NCI-H774 (cell line): ENCODE measurements at regions not wholly inside any gene's neighbourhood (a gene's known extent, or its start where the extent isn't known, plus 50 kb on each side); places are given as distances from the start of the nearest gene placed in this dataset.

Experiments used
- DNase-seq: peaks from one replicate; lab custom pipeline; 2025; lab: John Stamatoyannopoulos, UW

DNA sequence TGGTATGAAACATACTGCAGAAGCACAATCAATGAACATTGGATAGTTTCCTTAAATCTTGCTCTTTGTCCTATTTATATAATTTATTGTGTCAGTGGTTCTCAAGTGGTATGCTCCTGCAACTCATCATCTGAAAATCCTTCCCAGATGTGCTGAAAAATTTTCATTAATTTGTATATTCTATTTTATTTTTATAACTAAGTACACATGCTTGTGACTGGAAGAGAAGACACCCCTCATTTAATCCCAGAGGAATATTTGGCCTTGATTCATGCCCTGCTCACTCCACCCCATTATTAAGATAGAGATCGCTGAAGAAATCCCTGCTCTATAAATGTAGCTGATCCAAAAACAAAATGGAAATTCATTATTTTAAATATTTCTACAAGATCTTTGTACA lies 870.5 kb upstream of the CXADR start:
- no peak for DNase-seq

DNA sequence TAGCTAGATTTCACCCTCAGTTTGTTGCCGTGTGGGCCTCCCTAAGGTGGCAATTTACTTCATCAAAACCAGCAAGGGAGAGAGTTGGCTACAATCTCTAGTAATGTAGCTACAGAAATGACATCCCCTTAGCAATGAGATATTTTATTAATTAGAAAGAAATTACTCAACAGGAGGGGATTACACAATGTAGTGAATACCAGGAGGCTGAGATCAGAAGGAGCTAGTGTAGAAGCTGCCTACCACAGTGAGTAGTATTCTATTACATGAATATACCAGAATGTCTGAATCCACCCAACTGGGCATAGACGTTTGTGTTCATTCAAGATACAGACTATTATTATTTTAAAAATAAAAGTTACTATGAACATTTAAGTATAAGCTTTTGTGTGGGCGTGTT lies 868.2 kb upstream of the CXADR start:
- DNase-seq = no peak

- DNase-seq = no peak
These were observed 862.0 kb upstream of the CXADR start for GRCh38 chr21:16650714-16651366.

DNA sequence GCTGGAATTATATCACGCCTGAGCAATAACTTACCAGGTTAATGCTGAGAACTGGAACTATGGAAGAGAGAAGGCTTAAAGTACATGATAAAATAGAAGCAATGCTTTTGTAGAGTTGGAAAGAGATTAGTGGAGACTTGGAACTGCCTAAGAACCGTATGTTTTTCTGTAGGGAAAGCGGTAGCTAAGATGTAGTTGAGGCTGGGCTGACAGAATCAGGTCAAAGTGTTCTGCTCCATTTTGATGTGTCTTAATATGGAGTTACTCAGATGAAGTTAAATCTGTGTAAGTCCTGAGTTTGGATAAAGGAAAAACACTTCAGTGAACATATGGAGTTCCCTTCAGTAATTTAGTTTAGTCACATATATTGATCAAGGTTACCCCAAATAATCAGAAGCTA lies 860.9 kb upstream of the CXADR start:
- DNase-seq = no peak

- no peak for DNase-seq
These were observed 849.4 kb upstream of the CXADR start for GRCh38 chr21:16663436-16663835.

GRCh38 chr21:16667395-16667794 lies 845.4 kb upstream of the CXADR start:
- DNase-seq = no peak

- no peak for DNase-seq
These were observed 837.9 kb upstream of the CXADR start for GRCh38 chr21:16674949-16675348.

DNA sequence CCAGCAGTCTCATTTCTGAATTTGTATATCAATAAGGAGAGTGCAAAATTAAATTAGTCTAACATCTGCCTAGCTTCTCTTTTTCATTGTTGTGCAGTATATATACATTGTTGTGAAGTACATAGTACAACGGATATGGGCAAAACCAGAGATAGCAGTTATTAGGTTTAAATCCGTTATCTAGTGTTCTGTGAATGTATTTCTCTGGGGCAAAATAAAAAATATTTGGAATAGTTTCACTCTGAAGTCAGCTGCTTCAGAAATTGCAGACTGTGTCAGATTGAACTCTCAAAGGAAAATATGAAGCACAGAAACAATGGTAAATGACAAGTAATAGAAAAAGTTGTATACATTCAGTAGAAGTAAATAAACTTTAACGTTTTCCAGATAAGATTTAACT lies 836.5 kb upstream of the CXADR start:
- no peak for DNase-seq

DNA sequence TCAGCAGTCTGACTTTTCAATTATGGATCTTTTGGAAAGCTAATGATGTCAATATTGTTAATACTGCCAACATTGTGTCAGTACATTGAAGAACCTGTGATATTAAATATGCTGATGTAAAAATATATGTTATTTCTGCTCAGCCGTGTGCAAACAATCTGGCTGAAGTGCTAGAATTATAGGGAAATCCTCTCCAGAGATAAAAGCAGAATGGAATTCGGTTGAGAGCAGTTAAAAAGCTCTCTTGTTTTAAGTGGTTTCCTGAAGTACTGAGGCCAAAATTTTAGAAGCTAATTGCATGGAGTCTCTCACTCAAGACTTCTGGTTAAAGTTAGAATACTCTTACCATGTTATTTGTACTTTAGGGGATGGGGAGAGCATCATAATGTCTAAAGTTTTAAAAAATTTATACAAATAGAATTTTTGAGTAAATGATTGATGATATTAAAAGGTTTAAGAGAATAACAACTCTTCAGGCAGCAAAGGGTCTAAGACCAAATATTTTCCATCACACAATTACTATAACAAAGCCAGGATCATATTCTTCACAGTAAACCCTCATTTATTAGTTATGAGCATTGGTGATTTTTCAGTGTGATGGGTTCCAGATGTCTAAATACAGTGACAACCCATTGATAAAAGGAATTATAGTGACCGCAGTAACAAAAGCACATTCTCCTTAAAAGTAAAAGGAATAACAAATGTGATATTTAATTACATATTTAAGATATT lies 834.2 kb upstream of the CXADR start:
- no peak for DNase-seq

GRCh38 chr21:16695074-16695473 lies 817.8 kb upstream of the CXADR start:
- DNase-seq = no peak

- DNase-seq = no peak
These were observed 805.6 kb upstream of the CXADR start for GRCh38 chr21:16707274-16707673.

DNA sequence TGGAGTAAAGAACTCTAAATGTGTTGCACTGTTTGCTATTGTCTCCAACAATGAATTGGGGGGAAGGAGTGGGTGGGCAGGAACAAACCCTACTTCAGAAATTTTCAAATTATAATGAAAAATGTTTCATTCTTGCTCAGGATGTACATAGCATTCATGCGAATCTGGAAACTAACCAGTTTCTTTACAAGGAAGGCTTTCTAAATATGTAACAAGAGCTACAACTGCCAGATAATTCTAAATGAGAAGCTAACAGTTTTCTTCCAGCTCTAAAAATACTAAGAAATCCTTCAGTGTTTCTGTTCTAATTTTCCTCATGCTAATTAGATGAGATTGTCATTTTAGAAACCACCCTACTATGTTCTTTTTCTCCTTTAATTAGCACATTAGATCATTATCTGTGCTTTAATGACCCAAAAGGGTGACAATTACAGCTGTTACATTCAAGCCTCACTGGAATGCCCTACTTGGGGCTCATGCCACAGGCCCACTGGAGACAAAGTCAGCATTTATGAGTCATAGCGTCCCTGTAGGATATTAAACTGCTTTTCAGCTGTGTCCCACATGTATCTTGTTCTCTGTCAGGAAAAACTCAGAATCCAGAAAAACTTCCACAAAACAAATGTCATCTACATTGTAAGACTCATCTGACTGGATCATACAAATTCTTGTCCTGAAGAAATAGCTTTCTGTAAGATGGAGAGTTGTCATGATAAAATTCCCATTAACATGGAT lies 804.6 kb upstream of the CXADR start:
- DNase-seq = no peak

GRCh38 chr21:16709866-16710550 lies 802.8 kb upstream of the CXADR start:
- DNase-seq = no peak

DNA sequence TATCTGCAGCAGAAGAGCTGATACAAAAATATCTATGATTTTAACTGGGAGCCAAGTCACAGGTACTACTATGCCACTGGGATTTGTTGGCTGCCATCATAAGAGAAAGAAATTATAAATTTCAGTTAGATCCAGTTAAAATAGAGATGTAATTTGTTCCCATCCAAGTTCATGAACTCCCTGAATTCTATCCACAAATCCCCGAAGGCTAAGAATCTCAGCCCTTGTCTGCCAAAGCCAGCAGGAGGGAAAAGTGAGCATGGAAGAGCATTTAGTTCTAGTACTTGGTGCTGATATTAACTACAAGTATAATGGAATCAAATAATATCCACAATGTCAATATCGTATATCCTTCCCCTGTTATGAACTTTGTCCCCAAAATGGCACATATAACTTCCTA lies 801.1 kb upstream of the CXADR start:
- DNase-seq = no peak

DNA sequence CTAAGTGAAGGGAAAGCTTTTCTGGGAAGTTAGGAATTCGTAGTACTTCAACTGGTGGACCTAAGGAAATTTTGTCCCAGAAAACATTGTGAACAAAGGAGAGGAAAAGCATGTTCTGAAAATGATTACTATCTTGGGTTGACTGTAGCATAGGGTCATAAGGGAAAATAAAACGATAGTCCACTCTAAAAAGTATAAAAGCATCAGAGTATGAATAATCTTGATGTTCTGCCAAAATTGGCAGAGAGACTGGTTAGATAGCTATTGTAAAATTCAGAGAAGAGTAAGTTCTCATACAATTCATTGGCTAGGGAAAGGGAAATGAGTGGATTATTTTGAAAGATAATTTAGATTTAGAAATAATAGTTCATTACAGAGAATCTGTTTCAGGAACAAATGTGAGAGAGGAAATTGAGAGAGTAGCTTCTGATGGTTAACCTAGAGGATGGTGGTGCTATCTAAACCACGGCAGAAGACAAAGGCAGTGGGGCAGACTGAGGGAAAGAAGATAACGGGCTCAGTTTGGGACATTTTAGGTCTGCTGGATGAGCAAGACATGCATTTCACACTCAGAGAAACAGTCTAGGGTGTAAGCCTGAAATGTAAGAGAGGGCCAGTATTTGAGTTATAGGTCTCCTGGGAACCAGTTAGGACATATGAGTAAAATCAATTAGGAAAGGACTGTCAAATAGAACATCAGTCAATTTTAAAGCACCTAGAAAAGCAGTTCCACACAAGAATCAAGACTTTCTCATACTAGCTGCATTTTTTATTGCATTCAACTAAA lies 799.3 kb upstream of the CXADR start:
- DNase-seq = no peak

GRCh38 chr21:16740511-16740910 lies 772.3 kb upstream of the CXADR start:
- no peak for DNase-seq

- DNase-seq = no peak
These were observed 771.6 kb upstream of the CXADR start for GRCh38 chr21:16741141-16741665.

GRCh38 chr21:16742131-16742641 lies 770.7 kb upstream of the CXADR start:
- no peak for DNase-seq

DNA sequence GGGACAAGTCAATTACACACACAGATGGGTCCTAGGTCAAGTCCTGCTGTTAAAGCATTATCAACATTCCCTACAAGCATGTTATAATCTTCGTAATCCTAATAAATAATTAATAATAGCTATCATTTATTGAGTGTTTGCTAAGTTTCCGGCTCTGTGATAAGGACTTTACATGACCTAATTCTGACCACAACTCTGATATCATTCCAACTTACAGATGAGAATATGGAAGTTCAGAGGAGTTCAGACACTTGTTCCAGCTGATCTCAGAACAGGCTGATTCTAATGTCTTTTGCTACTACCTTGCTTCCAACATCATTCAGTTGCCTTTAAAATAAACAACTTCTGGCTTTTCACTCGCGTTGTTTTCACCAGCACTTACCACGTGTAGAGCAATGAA lies 770.1 kb upstream of the CXADR start:
- no peak for DNase-seq

DNA sequence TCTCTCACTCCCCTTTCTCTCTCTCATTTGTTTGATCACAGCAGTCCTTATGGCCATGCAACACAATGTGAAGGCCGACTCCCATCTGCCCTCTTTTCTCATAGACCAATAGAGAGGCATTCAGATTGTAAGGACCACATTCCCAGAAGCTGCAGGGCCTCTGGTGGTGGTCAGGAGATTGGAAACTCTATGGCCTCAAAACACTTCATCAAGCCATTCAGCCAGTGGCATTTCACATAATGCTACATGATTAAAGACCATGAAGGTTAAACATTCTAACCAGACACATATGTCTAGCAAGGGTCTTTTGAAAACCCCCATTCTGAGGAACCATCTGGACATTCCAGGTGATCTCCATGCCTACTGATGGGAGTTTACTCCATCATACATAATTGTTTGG lies 769.5 kb upstream of the CXADR start:
- DNase-seq = no peak

DNA sequence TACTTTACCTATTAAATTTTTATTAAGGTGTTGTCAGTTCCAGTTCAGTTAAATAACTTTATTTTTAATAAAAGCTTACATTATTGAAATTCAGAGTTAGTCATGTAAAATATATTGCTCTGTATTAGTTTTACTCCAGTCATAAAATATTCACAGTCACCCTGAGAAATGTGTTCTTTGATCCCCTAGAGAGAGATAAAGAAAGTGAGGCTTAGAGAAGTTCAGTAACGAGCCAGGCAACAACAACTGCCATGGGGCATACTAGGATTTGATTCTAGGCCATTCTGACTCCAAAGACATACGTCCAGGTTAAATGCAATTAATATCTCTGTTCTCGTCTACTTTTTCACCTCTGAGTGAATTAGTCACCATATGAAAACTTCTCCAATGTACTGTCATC lies 761.9 kb upstream of the CXADR start:
- DNase-seq = no peak
